ENCODE measurements at regions not wholly inside any gene's neighbourhood (a gene's known extent, or its start where the extent isn't known, plus 50 kb on each side); places are given as distances from the start of the nearest gene placed in this dataset.
"Not testable (repeated sequence)": the region's sequence is repeated elsewhere in the genome, so short reads cannot be mapped to it uniquely, and the experiment has no call there.

DNA sequence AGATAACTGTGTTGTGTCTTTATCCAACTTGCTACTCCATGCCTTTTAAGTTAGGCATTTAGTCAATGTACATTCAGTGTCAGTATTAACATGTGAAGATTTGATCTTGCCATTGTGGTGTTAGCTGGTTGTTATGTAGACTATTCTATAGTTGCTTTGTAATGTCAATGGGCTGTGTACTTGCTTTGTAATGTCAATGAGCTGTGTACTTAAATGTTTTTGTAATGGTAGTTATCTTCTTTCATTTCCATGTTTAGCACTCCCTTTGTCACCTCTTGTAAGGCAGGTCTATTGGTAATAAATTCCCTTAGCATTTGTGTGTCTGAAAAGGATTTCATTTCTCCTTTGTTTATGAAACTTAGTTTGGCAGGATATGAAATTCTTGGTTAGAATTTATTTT lies 53.4 kb downstream of the MC4R start:
- no peak for DNase-seq (ENCODE audit: low spot score)

DNA sequence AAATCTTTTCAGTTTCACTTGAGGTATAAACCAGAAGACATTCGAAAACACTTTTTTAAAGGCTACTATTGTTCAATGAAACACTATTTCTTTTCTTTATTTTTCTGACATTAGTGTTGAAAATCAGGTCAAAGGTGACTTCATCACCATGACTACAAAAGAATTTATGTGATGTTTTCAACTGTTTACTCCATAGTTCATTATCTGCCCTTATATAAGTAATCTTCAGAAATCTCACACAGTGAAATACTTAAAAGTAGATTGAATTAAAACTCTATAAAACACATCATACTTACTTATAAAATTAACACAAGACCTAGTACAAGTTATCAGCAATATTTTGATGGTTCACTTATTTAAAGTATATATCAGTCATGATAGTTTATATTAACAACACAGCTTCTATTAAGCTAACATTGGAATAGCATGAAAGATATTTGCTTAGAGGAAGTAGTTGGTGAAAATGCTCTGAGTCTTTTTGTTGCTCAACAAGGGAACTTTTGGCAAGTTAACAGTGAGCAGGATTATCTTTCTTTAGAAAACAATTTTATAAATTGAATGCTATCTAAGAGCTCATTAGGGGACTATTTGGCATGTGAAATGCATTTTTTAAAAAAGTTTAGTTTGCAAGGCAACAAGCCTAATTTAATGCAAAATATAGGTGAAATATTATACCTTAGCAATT lies 60.8 kb downstream of the MC4R start:
- DNase-seq (ENCODE audit: low spot score) = no peak

DNA sequence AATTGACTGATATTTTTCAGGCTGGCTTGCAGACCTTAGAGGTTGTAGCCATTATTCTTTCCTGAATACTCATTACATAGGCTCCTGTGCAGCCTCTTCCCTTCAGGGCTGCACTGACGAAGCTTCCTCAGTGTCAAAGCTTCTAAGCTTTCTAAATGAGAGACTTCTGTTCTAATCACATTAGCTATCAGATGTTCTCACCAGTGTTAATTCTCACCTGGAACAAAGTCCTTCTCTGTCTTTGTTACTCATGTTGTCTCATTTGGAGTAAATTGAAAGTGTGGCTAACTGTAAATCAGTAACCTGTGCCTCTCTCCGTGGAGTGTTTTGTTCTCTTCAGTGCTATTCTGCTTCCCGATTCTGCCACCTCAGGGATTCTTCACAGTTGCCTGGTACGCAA lies 76.9 kb downstream of the MC4R start:
- DNase-seq (ENCODE audit: low spot score) = no peak

DNA sequence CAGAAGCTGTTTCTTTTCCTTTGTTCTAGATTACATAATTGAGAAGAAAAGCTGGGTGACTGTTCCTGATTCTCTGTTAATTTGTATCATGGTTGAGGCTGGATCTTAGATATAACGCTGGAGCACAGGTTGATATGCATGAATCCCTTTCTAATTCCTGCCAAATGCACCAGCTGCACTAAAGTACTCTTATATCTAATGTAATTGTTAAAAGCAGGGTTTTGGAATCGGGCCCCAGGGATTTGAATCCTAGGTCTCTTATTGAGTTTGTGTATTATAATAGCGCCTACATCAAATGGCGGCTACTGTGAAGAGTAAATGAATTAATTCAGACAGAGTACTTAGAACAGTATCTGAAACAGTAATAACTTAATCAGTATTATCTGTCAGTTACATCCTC lies 80.4 kb downstream of the MC4R start:
- DNase-seq (ENCODE audit: low spot score) = no peak

DNA sequence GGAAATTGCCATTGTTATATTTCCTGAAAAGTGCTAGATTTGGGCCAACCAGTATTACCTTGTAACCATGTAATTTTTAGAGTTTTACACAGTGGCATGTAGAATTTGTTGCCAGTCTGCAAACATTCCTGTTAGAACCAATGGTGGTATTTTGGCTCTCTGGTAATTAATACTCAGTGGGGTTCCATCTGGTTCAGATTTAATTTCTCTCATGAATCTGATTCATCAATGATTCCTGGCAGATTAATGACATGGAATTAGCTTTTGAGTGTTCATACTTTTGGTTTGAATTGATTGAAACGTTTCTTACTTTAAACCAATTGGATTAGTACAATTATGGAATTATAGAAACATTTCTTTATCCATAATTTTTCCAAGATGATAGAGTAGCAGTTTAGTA lies 93.2 kb downstream of the MC4R start:
- DNase-seq (ENCODE audit: low spot score) = no peak

DNA sequence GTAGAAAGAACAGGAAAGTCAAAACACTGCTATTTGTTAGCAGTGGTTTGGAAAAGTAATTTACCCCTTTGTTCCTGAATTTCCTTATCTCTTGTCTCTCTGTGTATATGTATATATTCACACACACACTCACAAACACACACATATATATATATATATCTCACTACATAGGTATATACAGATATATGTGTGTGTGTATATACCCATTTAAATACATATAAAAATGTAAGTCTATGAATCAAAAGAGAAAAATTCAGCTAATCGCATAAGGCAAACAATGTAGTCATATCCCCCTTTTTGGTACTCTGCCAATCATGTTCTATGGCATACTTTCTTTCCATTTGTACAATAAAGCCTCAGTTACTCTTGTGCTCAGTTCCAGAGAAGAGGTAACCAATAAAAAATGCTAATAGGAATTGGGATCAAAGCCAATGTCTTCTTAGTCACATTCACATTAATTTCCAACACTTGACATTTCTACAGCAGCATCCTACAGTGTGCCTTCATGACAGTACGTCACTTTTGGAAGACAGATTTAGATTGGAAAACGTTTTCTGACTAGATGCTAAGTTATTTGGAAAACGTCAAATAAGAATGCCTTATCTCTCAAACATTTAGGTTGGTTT lies 94.6 kb downstream of the MC4R start:
- DNase-seq (ENCODE audit: low spot score) = no peak

DNA sequence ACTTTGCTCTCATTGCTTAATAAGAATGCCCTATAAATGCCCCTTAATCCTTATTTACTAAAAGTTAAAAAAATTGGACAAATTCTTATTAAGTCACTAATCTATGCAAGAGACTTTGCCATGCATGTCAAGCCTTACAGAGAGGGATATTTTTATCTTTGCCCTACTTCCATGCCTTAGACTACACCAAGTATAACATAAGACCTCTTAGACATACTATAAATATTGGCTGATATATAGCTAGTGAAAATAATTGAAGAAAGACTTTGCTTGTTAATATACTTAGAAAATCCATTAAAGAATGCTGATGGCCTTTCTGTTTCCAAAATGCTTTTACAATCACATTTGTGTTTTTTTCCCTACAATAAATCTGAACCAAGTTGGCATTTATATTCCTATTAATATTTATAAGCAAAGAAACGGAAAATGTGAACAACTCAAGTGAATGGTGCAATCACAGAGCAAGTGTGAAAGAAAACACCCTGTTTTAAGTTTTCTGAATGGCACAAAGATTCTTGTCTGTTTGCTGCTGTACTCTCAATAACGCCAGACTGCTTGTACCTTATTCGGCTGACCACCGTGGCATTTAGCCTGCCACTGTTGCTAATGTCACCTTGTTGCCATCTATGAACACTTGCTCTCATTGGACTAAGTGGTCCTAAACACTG lies 105.0 kb downstream of the MC4R start:
- no peak for DNase-seq (ENCODE audit: low spot score)

DNA sequence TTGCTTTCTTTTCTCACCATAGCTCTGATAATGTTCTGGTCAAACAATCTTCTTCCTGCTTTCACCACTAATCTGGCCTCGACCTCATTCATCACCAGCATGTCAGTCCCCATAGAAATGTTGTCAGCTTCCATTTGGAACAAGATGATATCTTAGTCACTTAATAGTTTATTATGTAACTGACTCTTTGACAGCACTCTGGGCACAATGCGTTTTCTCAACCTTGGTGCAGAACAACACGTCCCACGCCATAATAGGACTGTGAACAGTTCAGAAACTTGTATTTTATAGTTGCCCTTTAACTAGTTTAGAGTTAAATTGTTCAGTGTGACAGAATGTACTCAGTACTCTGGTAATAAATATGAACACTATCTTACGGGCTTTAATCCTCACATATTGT lies 106.0 kb downstream of the MC4R start:
- DNase-seq (ENCODE audit: low spot score) = no peak

DNA sequence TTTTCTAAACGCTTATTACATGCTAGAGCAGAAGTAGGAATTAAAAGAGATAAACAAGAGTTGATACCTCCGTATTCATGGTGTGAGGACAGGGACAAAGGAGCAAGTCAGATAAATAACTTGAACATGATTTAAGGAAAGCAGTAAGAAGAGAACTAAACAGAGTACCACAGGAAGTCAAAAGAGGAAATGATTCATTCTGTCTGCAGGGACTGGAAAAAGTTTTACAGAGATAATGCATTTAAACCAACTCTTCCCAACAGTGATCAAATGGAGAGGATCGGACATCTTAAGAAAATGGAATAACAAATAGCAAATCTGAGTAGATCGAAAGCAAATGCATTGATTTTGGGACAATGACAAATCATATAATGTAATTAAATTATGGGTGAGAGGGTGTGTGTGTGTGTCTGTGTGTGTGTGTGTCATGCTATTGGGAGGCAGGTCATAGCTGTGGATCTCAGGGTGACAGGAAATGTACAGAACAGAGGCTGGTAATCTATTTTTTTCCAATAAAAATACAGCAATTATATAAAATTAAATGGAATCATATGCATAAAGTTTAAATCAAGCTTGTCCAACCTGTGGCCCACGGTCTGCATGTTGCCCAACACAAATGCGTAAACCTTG lies 113.4 kb downstream of the MC4R start:
- DNase-seq (ENCODE audit: low spot score) = no peak

DNA sequence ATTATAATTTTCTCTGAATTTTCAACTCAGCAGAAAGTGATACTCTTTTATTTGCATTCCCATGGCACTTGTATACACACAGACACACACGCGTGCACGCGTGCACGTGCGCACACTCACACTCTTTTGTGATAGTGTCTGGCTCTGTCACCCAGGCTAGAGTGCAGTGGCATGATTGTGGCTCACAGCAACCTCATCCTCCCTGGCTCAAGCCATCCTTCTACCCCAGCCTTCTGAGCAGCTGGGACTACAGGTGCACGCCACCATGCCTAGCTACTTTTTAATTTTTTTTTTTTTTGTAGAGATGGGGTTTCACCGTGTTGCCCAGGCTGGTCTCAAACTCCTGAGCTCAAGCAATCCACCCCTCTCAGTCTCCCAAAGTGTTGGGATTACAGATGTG lies 123.2 kb downstream of the MC4R start:
- DNase-seq (ENCODE audit: low spot score) = no peak

DNA sequence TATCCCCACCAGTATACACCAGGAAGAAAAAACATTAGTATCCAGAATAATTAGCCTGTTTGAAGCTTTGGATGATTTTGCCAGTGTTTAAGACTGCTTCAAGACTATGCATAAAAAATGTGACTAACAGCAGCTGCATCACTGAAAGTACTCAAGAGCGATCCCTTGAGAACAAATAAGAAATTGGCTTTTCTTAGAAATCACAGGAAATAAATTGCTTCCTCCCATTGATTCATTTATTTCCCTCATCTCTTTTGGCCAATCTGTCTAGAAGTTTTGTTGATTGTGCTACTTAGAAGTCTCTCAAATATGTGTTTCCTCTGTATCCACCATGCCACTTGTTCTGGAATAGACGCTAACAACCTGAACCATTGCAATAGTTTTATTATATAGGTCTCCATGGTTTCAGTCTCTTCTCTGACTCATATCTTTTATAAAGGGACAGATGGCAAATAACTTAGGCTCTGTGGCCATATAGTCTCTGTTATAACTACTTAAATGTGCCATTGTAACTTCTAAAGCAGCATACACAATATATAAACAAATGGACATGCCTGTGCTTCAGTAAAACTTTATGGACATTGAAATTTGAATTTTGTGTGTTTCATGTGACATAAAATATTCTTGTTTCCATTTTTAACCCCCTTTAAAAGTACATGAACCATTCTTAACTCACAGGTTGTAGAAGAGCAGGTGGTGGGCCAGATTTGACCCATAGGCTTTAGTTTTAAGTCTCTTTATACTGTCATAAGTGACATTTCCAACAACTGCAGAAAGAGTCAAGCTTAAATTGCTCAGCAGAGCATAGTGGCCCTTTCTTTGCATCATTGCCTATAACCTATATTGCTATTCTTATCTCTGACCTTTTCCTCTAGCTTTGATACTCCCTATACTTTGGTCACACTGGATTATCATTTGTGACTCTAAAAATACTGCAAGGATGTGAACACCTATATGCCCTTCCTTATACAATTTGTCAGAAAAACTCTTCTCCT lies 123.9 kb downstream of the MC4R start:
- no peak for DNase-seq (ENCODE audit: low spot score)

DNA sequence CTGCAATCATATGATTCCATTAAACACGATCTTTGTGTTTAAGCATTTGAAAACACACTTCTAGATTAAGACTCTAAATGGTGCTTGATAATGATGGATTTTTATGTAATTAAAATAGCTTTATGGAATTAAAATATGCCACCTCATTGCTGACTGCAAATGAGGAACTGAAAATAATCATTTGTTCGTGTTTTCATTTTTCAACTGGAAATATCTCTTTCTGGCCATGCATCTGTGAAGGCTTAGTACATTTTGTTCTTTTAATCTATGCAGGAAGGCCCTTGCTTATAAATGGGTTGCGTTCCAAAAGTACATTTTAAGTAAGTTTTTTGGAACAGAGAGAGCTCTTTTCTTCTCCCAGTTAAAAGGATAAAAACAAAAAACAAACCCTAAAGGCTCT lies 125.5 kb downstream of the MC4R start:
- no peak for DNase-seq (ENCODE audit: low spot score)

DNA sequence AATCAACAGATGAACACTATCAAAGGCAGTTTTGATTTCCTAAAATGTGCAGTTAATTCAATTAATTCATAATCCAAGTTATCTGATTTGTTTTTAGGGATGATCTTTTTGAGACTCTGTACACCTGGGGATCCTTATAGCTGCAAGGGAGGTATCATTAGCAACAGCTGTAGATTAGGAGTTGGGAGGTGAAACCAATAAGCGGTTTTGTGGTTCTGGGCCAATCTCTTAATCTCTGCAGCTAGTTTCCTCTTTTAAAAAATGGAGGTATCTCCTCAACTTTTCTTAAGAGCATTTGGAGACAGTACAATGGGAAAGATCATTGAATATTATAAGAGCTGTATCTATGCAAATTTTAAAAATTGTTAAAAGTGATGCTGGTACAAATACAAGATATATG lies 126.0 kb downstream of the MC4R start:
- no peak for DNase-seq (ENCODE audit: low spot score)

DNA sequence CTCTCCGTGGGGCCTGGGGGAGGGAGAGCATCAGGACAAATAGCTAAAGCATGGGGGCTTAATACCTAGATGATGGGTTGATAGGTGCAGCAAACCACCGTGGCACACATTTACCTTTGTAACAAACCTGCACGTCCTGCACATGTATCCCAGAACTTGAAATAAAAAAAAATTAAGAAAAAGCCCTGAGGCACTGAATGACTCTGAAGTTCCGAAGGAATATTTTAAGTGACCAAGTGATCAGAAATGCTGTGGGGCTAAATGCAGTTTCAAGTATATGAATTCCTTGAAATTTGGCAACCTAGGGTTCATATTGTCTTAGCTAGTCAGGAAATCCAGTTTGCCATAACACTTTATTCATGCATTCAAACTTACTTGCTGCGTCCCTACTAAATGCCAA lies 127.5 kb downstream of the MC4R start:
- DNase-seq (ENCODE audit: low spot score) = no peak

DNA sequence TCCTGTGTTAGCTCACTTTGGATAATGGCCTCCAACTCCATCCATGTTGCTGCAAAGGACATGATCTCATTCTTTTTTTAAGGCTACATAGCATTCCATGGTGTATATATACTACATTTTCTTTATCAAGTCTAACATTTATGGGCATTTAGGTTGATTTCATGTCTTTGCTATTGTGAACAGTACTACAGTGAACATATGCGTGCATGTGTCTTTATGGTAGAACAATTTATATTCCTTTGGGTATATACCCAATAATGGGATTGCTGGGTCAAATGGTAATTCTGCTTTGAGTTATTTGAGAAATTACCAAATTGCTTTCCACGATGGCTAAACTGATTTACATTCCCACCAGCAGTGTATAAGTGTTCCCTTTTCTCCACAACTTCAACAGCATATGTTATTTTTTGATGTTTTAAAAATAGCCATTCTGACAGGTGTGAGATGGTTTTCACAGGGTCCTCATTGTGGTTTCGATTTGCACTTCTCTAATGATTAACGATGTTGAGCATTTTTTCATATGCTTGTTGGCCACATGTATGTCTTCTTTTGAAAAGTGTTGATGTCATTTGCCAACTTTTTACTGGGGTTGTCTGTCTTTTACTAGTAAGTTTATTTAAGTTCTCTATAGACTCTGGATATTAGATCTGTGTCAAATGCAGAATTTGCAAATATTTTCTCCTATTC lies 133.4 kb downstream of the MC4R start:
- DNase-seq (ENCODE audit: low spot score) = not testable (repeated sequence)

DNA sequence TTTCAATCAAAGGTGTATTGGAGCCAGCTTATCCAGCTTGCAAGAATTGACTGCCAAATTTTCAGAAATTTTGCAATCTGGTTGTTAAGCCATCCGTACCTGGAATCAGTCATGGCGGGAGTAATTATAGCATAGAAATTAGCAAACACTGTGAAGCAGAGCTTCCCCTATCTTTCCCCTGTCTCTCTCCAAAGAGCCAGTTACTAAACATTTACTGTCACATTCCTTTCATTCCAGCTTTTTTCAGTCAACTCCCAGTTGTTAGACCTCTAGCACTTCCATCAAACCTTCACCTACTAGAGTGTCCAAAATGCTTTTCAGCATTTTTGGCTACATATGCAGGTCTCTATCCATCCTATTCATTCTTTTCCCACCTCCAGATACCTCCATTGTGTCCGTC lies 137.4 kb downstream of the MC4R start:
- DNase-seq (ENCODE audit: low spot score) = peak; percentile 39

DNA sequence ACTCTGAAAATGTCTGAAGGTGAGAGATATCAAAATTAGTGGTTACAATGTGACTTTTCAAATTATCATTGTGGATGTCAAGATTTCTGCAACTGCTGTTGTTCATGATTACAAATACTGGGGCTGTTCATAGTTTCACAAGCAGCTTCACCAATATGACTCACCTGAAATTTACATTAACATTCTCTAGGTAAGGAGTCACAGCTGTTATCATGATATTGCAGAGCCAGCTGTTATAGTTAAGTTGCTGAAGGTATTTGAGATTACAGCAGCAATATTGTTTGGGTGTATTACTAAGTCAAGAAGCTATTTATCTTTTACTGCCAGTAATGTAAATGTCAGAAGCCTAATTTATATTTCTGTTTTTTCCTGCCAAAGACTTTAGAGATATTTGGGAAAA lies 140.0 kb downstream of the MC4R start:
- DNase-seq (ENCODE audit: low spot score) = no peak

DNA sequence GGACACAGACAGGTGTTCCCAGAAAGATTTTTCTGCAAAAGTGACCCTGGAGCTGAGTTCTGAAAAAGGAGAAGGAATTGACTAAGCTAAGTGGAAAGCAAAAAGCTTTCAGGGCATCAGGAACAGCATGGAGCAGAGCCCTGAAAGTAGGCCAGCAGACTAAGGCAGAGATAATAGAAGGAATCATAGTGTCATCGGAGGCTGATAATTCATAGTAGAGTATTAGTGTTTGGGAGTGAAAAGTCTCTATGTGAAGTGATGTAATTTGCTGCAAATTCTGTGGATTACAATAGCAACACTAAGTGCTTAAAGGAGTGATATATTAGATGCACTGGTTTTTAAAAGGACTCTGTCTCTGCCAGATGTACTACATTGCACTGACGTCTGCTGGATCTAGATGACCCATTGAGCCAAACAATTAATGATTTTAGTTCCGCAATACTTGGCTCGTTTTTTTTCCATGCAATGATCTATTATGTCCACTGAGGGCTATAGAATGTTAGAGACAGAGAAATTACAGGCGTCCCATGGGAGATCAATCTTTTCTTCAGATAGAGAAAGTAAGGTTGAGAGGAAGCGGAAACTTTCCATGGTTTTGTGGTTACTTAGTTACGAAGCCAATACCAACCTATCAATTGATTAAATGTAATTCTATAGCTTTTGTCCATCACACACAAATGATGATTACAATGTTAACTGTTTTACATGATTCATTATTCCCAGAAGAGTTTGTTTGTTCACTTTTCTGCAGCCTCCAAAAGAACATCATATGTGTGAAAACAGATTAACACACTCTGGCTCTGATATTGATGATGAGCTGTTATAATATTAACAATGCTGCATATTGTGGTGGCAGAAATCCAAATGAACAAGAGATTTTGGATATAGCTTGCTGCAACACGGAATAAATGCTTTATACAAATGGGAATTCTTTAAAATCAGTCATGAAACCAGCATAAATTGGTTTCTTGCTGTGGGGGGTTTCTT lies 143.7 kb downstream of the MC4R start:
- no peak for DNase-seq (ENCODE audit: low spot score)

DNA sequence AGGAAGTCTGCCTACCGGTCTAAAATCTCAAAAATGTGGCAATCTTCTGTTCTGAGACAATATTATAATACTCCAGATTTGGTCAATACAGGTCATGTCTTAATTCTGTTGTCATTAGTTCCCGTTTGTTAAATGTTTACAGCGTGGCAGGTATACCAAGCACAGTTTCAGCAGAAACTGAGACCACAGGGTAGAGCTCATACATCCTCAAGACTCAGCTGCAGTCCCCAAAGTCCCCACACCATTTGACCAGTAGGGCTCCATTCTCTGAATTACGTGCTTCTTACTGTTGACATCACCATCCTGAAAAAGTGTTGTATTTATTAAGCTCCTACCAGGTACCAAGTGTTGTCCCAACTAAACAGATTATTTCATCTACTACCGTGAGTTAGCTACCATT lies 157.1 kb downstream of the MC4R start:
- no peak for DNase-seq (ENCODE audit: low spot score)

DNA sequence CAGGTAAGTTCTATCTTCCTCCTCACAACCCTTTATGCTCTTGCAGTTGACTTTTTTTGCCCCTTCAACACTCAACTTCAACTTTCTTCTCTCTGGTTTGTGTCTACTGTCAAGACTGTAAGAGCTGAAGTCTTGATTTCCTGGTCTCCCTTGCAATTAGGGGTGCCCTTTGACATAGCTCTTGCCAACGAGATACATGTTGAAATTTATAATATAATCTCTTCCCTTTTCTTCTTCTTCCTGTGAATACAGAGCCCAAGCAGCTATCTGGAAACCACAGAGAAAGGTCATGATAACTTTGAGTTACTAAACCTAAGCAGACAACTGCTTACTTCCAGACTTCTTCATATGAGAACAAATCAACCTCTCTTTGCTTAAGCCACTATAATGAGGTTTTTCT lies 163.5 kb downstream of the MC4R start:
- DNase-seq (ENCODE audit: low spot score) = no peak
